H1 (cell line): ENCODE measurements at regions not wholly inside any gene's neighbourhood (a gene's known extent, or its start where the extent isn't known, plus 50 kb on each side); places are given as distances from the start of the nearest gene placed in this dataset.

Experiments used
- CTCF ChIA-PET: fragments of 300-600 bp; sonication (Branson Sonifier 250); formaldehyde crosslinking; loops from one replicate; lab custom pipeline; 2021; ENCODE audit not compliant: partially characterized antibody; lab: Charles Lee
- POLR2A ChIA-PET: fragments of 300-600 bp; sonication (Branson Sonifier 250); formaldehyde crosslinking; loops from one replicate; lab custom pipeline; 2021; ENCODE audit warnings: inconsistent platforms; ENCODE audit not compliant: partially characterized antibody; lab: Charles Lee
- DNase-seq, 2 experiments: peaks; one replicate each; pipeline versions ENCODE4 v3.0.0 to v3.0.0-alpha.2; 2010 to 2022; ENCODE audit warnings: low spot score in 2 of 2, low read depth in 1 of 2, mixed read lengths in 1 of 2
- FAIRE-seq: peaks from 2 replicates; lab custom pipeline; 2011; peaks lifted over from hg19 to GRCh38; lab: Jason Lieb, UNC
- H2AFZ ChIP-seq: 2 replicates; pipeline ENCODE4 v1.8.1; 2012; ENCODE audit warnings: low read length, inconsistent platforms
- H2AK5ac ChIP-seq: 2 replicates; pipeline ENCODE4 v1.6.1; 2013; ENCODE audit warnings: low read depth, low read length
- H2BK120ac ChIP-seq: replicated peaks from 2 replicates; pipeline ENCODE3; 2013; ENCODE audit warnings: low read depth, low read length, inconsistent platforms
- H2BK12ac ChIP-seq: 2 replicates; pipeline ENCODE4 v1.6.1; 2013; ENCODE audit warnings: low read depth, low read length
- H2BK15ac ChIP-seq: 2 replicates; pipeline ENCODE4 v1.6.1; 2013; ENCODE audit warnings: low read length
- H2BK20ac ChIP-seq: 2 replicates; pipeline ENCODE4 v1.6.1; 2013; ENCODE audit warnings: low read length
- H2BK5ac ChIP-seq: 2 replicates; pipeline ENCODE4 v1.6.1; 2013; ENCODE audit warnings: low read depth, low read length
- H3K14ac ChIP-seq: 2 replicates; pipeline ENCODE4 v1.6.1; 2013; ENCODE audit warnings: inconsistent platforms; ENCODE audit not compliant: insufficient read length
- H3K18ac ChIP-seq: 2 replicates; pipeline ENCODE4 v1.6.1; 2013; ENCODE audit warnings: low read length; ENCODE audit errors: extremely low read depth
- H3K23ac ChIP-seq: 2 replicates; pipeline ENCODE4 v1.6.1; 2013; ENCODE audit warnings: inconsistent platforms; ENCODE audit not compliant: insufficient read length
- H3K23me2 ChIP-seq: 2 replicates; pipeline ENCODE4 v1.6.1; 2013; ENCODE audit warnings: low read depth, low read length
- H3K27ac ChIP-seq: 2 replicates; pipeline ENCODE4 v1.6.1; 2011; ENCODE audit warnings: low read depth, low read length, inconsistent platforms
- H3K27me3 ChIP-seq, 4 experiments: replicated peaks in 1 of 4; 1 replicate in 1 of 4; 2 replicates in 3 of 4; pipeline versions ENCODE4 v1.6.1 to v1.8.1; 2011 to 2013; ENCODE audit warnings: low read length in 3 of 4, mild to moderate bottlenecking in 3 of 4, inconsistent platforms in 2 of 4, mixed read lengths in 2 of 4, moderate library complexity in 1 of 4; ENCODE audit not compliant: control insufficient read depth in 3 of 4, insufficient read depth in 3 of 4; ENCODE audit errors: extremely low read depth in 1 of 4
- H3K36me3 ChIP-seq, 4 experiments: 2 replicates each; pipeline versions ENCODE4 v1.6.1 to v1.8.1; 2011 to 2013; ENCODE audit warnings: mild to moderate bottlenecking in 4 of 4, low read length in 3 of 4, moderate library complexity in 2 of 4, control low read depth in 1 of 4, inconsistent platforms in 1 of 4; ENCODE audit not compliant: insufficient read depth in 4 of 4, control insufficient read depth in 2 of 4
- H3K4ac ChIP-seq: replicated peaks from 2 replicates; pipeline ENCODE3; 2013; ENCODE audit warnings: low read length, low read depth, mixed read lengths, inconsistent platforms; ENCODE audit not compliant: insufficient read length
- H3K4me1 ChIP-seq, 4 experiments: replicated peaks in 1 of 4; 1 replicate in 1 of 4; 2 replicates in 3 of 4; pipeline versions ENCODE4 v1.6.1 to v1.8.1; 2011 to 2013; ENCODE audit warnings: low read length in 3 of 4, inconsistent platforms in 2 of 4, mixed read lengths in 1 of 4; ENCODE audit not compliant: insufficient read depth in 4 of 4, control insufficient read depth in 3 of 4
- H3K4me2 ChIP-seq, 2 experiments: 2 replicates each; pipeline versions ENCODE4 v1.6.1 to v1.8.1; 2011 to 2013; ENCODE audit warnings: low read depth in 2 of 2, low read length in 2 of 2, control low read depth in 1 of 2, inconsistent platforms in 1 of 2, mild to moderate bottlenecking in 1 of 2; ENCODE audit not compliant: insufficient read depth in 1 of 2
- H3K4me3 ChIP-seq, 4 experiments: fragments of 200-600, 300-600 bp in 1 of 4; sonication (generic), shearing (Covaris generic), sonication (Bioruptor Twin) in 1 of 4; 2 replicates each; pipeline versions ENCODE4 v1.5.1 to v1.8.1; 2011 to 2016; ENCODE audit warnings: low read length in 4 of 4, low read depth in 3 of 4, control low read depth in 2 of 4, inconsistent platforms in 2 of 4, mild to moderate bottlenecking in 2 of 4, mixed read lengths in 1 of 4, moderate library complexity in 1 of 4; ENCODE audit not compliant: insufficient read depth in 2 of 4; ENCODE audit errors: extremely low read depth in 1 of 4
- H3K56ac ChIP-seq: replicated peaks from 2 replicates; pipeline ENCODE3; 2013; ENCODE audit warnings: low read depth, mild to moderate bottlenecking, mixed read lengths, low read length, inconsistent platforms; ENCODE audit not compliant: insufficient read length
- H3K79me1 ChIP-seq: 2 replicates; pipeline ENCODE4 v1.6.1; 2013; ENCODE audit warnings: low read depth, low read length, control low read depth
- H3K79me2 ChIP-seq, 2 experiments: 2 replicates each; pipeline versions ENCODE4 v1.6.1 to v1.8.1; 2012 to 2013; ENCODE audit warnings: low read length in 2 of 2, mild to moderate bottlenecking in 2 of 2, inconsistent platforms in 1 of 2; ENCODE audit not compliant: insufficient read depth in 2 of 2, control insufficient read depth in 1 of 2
- H3K9ac ChIP-seq, 4 experiments: replicated peaks in 1 of 4; 1 replicate in 1 of 4; 2 replicates in 3 of 4; pipeline versions ENCODE4 v1.6.1 to v1.8.1; 2011 to 2013; ENCODE audit warnings: low read depth in 3 of 4, low read length in 3 of 4, control low read depth in 2 of 4, mild to moderate bottlenecking in 2 of 4, moderate library complexity in 2 of 4, inconsistent platforms in 1 of 4; ENCODE audit errors: extremely low read depth in 1 of 4
- H3K9me3 ChIP-seq, 2 experiments: 2 replicates each; pipeline versions ENCODE4 v1.6.1 to v1.8.1; 2012 to 2013; ENCODE audit warnings: mild to moderate bottlenecking in 2 of 2, moderate library complexity in 2 of 2, control low read depth in 1 of 2, inconsistent platforms in 1 of 2, low read depth in 1 of 2, low read length in 1 of 2, mixed read lengths in 1 of 2; ENCODE audit not compliant: insufficient read depth in 2 of 2
- H4K20me1 ChIP-seq, 2 experiments: replicated peaks in 1 of 2; 2 replicates each; pipeline versions ENCODE3 to v1.8.1; 2011 to 2013; ENCODE audit warnings: inconsistent platforms in 2 of 2, low read length in 2 of 2, mild to moderate bottlenecking in 1 of 2; ENCODE audit not compliant: insufficient read depth in 2 of 2, control insufficient read depth in 1 of 2
- H4K5ac ChIP-seq: 2 replicates; pipeline ENCODE4 v1.6.1; 2013; ENCODE audit warnings: low read length, low read depth, mixed read lengths, inconsistent platforms; ENCODE audit not compliant: insufficient read length
- H4K8ac ChIP-seq: 2 replicates; pipeline ENCODE4 v1.8.0; 2013; ENCODE audit warnings: mild to moderate bottlenecking, moderate library complexity, low read length, inconsistent platforms; ENCODE audit not compliant: insufficient read depth; ENCODE audit errors: extremely low read depth
- H4K91ac ChIP-seq: replicated peaks from 2 replicates; pipeline ENCODE3; 2013; ENCODE audit warnings: low read length, mixed read lengths, inconsistent platforms; ENCODE audit not compliant: insufficient read length
- CHD7 ChIP-seq: fragments of 300-600 bp; sonication (generic); IDR thresholded peaks from 2 replicates; pipeline ENCODE4 v1.7.1; 2012; ENCODE audit warnings: low read length, moderate library complexity, mild to moderate bottlenecking, inconsistent platforms; ENCODE audit not compliant: insufficient replicate concordance
- WGBS, 2 experiments: shearing (Covaris generic) in 1 of 2; methylation state at CpG; one replicate each; pipeline versions ENCODE4 v1.1.6 to v1.1.7; 2013 to 2015; ENCODE audit warnings: low lambda C conversion rate in 2 of 2, mixed read lengths in 2 of 2, inconsistent platforms in 1 of 2, low coverage in 1 of 2, missing lambda C conversion rate in 1 of 2; ENCODE audit not compliant: insufficient replicate concordance in 2 of 2, insufficient coverage in 1 of 2, insufficient read length in 1 of 2; ENCODE audit errors: extremely low coverage in 1 of 2, missing lambda C conversion rate in 1 of 2; 5-methylcytosine and 5-hydroxymethylcytosine counted together

DNA sequence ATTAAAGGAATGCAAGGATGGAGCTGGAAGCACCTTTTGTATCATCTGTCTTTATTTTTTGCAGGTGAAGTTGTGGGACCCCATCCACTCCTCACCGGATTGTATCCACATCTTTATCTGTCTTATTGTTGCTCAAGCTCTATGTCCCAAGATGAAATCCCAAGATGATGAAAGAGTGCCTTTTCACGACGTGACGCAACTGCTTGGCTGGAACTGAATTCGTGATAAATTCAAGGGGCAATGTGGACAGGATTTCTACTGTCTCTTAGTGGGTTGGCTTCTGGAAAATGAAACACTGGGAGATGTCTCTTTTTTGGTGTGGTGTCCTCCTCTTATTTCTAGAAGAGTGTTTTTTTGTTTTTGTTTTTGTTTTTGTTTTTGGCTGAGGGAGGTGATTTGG is 650.1 kb upstream of the TSPY4 start:
- H3K9ac ChIP-seq: no peak overlapping the region
- no peaks in the 10 kb centered on the region for H3K79me2 ChIP-seq
- no peak overlapping the region for H3K4ac ChIP-seq
- no peak overlapping the region for H3K4me2 ChIP-seq
- H3K23me2 ChIP-seq: no peaks in the 10 kb centered on the region
- no peak overlapping the region for H4K8ac ChIP-seq
- no peak overlapping the region for H4K91ac ChIP-seq
- H2BK120ac ChIP-seq: no peak overlapping the region
- no peak overlapping the region for H3K27ac ChIP-seq
- H2BK12ac ChIP-seq: no peak overlapping the region
- DNase-seq: no peak
- POLR2A ChIA-PET: no interaction called here
- H2BK20ac ChIP-seq: no peak overlapping the region
- 75% methylated on average over 5 of the region's 5 CpGs; no CpG with 5 or more reads in 1 of the 2 experiments for WGBS, 2 experiments
- H3K14ac ChIP-seq: no peak overlapping the region
- no peaks in the 10 kb centered on the region for H3K27me3 ChIP-seq
- H2AK5ac ChIP-seq: no peak overlapping the region
- H3K79me1 ChIP-seq: no peaks in the 10 kb centered on the region
- no peak overlapping the region for H4K5ac ChIP-seq
- no peaks in the 10 kb centered on the region for H4K20me1 ChIP-seq
- no peak overlapping the region for H3K18ac ChIP-seq
- no peak overlapping the region for H3K23ac ChIP-seq
- H2BK5ac ChIP-seq: no peak overlapping the region
- H3K9me3 ChIP-seq: peaks cover 9 to 84% of the 10 kb centered on the region in 2 experiments; a peak in 3 of 4 replicates
- no peak overlapping the region for H3K56ac ChIP-seq
- H3K4me1 ChIP-seq: no peaks in the 10 kb centered on the region
- CTCF ChIA-PET: no interaction called here
- H3K36me3 ChIP-seq: no peaks in the 10 kb centered on the region
- no peak overlapping the region for H3K4me3 ChIP-seq
- H2BK15ac ChIP-seq: no peak overlapping the region
- no peak overlapping the region for H2AFZ ChIP-seq
- FAIRE-seq: no peak
- no peak for TF ChIP-seq CHD7
